Smooth muscle cell (in vitro differentiated cells): ENCODE measurements at regions not wholly inside any gene's neighbourhood (a gene's known extent, or its start where the extent isn't known, plus 50 kb on each side); places are given as distances from the start of the nearest gene placed in this dataset.

Source experiments
- DNase-seq: peaks from one replicate; lab custom pipeline; 2025; ENCODE audit not compliant: unreplicated experiment; lab: John Stamatoyannopoulos, UW
- H2AFZ ChIP-seq: fragments of 200-600 bp; sonication (generic); 2 replicates; pipeline ENCODE4 v1.6.0; 2016; ENCODE audit warnings: antibody characterized with exemption, low read depth, mild to moderate bottlenecking
- H3F3A ChIP-seq: fragments of 200-600 bp; sonication (generic); 2 replicates; pipeline ENCODE4 v1.6.0; 2017; ENCODE audit warnings: antibody characterized with exemption, low read depth
- H3K27ac ChIP-seq: fragments of 200-600 bp; sonication (generic); 2 replicates; pipeline ENCODE4 v1.5.1; 2016; ENCODE audit warnings: low read depth, mild to moderate bottlenecking
- H3K27me3 ChIP-seq: fragments of 200-600 bp; sonication (generic); 2 replicates; pipeline ENCODE4 v1.6.1; 2016; ENCODE audit warnings: low read depth, mild to moderate bottlenecking
- H3K36me3 ChIP-seq: fragments of 200-600 bp; sonication (generic); 2 replicates; pipeline ENCODE4 v1.5.1; 2016; ENCODE audit warnings: low read depth
- H3K4me1 ChIP-seq: fragments of 200-600 bp; sonication (generic); 2 replicates; pipeline ENCODE4 v1.5.1; 2016; ENCODE audit warnings: low read depth
- H3K4me2 ChIP-seq: fragments of 200-600 bp; sonication (generic); 2 replicates; pipeline ENCODE4 v1.6.0; 2016; ENCODE audit warnings: mild to moderate bottlenecking
- H3K4me3 ChIP-seq: fragments of 200-600 bp; sonication (generic); 2 replicates; pipeline ENCODE4 v1.5.1; 2016; ENCODE audit warnings: mild to moderate bottlenecking
- H3K79me2 ChIP-seq: fragments of 200-600 bp; sonication (generic); 2 replicates; pipeline ENCODE4 v1.6.0; 2016; ENCODE audit warnings: low read depth, mild to moderate bottlenecking
- H3K9ac ChIP-seq: fragments of 200-600 bp; sonication (generic); 2 replicates; pipeline ENCODE4 v1.6.0; 2016; ENCODE audit warnings: low read depth
- H3K9me3 ChIP-seq: fragments of 200-600 bp; sonication (generic); replicated peaks from 2 replicates; pipeline ENCODE4 v1.5.1; 2016; ENCODE audit warnings: low read depth
- H4K20me1 ChIP-seq: fragments of 200-600 bp; sonication (generic); 2 replicates; pipeline ENCODE4 v1.6.0; 2016; ENCODE audit warnings: low read depth
- WGBS: methylation state at CpG from one replicate; pipeline ENCODE4 v1.1.7; 2016; ENCODE audit warnings: low lambda C conversion rate; 5-methylcytosine and 5-hydroxymethylcytosine counted together
- TF ChIP-seq, protein P1 (sequence below): fragments of 200-600 bp; sonication (generic); IDR thresholded peaks from 2 replicates; pipeline ENCODE4 v1.5.1; 2017; ENCODE audit warnings: borderline replicate concordance, mild to moderate bottlenecking, antibody characterized with exemption; ENCODE audit not compliant: insufficient read depth, poor library complexity, severe bottlenecking

DNA sequence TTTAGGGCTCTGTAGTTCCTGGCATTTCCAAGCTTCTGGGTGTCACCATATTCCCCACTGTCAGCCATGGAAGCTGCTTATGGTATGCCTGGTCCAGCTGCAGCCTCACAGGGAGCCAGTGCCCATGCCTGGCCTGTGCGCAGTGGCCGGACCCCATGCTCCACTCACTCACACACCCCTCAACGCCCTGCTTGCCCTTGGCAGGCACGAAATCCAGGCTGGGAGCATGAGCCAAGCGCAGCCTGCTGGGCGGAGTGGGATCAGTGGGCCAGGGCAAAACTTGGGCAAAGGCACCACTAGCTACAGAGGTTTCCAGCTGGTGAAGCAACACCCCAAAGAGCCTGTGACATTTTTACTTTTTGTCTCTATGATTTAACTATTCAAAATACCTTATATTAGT is 520.4 kb downstream of the RWDD3 start:
- 89% methylated on average over 6 of the region's 6 CpGs for WGBS
- no peak overlapping the region for H3K4me3 ChIP-seq
- H3K27ac ChIP-seq: no peak overlapping the region

DNA sequence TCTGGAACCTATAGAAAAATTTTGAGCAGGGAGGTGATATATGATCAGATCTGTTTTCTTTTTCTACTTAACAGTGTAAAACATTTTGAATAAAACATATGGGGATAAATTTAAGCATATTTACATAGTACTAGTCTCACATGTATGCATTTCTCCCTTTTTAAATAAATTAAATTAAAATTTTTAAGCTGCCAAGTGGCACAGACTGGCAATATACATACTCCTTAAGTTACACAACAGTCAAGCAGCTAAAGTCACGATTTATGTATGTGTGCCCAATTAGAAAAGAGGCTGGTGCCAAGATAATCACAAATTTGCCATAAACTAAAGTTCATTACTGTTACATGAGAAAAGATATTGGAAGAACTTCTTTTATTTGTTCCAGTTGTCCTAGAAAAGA is 532.0 kb downstream of the RWDD3 start:
- no peak overlapping the region for H3K4me3 ChIP-seq
- TF ChIP-seq, protein P1, sequence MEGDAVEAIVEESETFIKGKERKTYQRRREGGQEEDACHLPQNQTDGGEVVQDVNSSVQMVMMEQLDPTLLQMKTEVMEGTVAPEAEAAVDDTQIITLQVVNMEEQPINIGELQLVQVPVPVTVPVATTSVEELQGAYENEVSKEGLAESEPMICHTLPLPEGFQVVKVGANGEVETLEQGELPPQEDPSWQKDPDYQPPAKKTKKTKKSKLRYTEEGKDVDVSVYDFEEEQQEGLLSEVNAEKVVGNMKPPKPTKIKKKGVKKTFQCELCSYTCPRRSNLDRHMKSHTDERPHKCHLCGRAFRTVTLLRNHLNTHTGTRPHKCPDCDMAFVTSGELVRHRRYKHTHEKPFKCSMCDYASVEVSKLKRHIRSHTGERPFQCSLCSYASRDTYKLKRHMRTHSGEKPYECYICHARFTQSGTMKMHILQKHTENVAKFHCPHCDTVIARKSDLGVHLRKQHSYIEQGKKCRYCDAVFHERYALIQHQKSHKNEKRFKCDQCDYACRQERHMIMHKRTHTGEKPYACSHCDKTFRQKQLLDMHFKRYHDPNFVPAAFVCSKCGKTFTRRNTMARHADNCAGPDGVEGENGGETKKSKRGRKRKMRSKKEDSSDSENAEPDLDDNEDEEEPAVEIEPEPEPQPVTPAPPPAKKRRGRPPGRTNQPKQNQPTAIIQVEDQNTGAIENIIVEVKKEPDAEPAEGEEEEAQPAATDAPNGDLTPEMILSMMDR: no peak
- H3K36me3 ChIP-seq: no peaks in the 10 kb centered on the region
- no peak overlapping the region for H2AFZ ChIP-seq
- no peaks in the 10 kb centered on the region for H4K20me1 ChIP-seq
- H3K27ac ChIP-seq: no peak overlapping the region
- DNase-seq: no peak
- H3K9ac ChIP-seq: no peak overlapping the region
- H3K4me1 ChIP-seq: no peaks in the 10 kb centered on the region
- no peaks in the 10 kb centered on the region for H3K79me2 ChIP-seq
- H3F3A ChIP-seq: no peaks in the 10 kb centered on the region
- H3K9me3 ChIP-seq: no peaks in the 10 kb centered on the region
- H3K4me2 ChIP-seq: no peak overlapping the region
- WGBS: 95% methylated on average over 1 of the region's 1 CpG
- H3K27me3 ChIP-seq: no peaks in the 10 kb centered on the region

More for the DNA sequence above, 520.4 kb downstream of the RWDD3 start:
- H3F3A ChIP-seq: no peaks in the 10 kb centered on the region
- H3K9ac ChIP-seq: no peak overlapping the region
- no peaks in the 10 kb centered on the region for H4K20me1 ChIP-seq
- no peak for DNase-seq
- TF ChIP-seq, protein P1: no peak
- no peaks in the 10 kb centered on the region for H3K27me3 ChIP-seq
- no peaks in the 10 kb centered on the region for H3K4me1 ChIP-seq
- no peaks in the 10 kb centered on the region for H3K9me3 ChIP-seq
- no peaks in the 10 kb centered on the region for H3K79me2 ChIP-seq
- H3K36me3 ChIP-seq: no peaks in the 10 kb centered on the region
- H3K4me2 ChIP-seq: no peak overlapping the region
- no peak overlapping the region for H2AFZ ChIP-seq

DNA sequence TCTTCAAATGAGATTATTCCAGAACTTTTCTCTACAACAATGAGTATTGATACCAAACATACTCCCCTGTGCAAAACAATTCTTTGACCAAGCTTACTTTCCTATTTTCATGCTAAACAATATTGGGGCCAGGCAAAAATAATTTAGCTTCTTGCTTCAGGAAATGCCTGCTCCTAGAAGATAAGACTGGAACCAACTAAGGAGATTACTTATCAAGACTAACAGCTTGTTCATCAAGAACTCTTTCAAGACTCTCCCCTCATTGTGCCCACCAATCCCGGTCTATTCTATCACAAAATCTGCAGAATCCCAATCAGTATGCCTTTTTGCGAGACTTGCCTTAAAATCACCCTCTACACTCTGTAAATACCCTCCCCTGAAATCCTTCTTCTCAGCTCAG is 536.6 kb downstream of the RWDD3 start:
- Histone ChIP-seq H3K9ac (no peak overlapping the region), H3K9me3 (no peaks in the 10 kb centered on the region), H3K27ac (no peak overlapping the region), H3F3A (no peaks in the 10 kb centered on the region), H4K20me1 (no peaks in the 10 kb centered on the region), H3K27me3 (no peaks in the 10 kb centered on the region), H3K4me3 (no peak overlapping the region), H2AFZ (no peak overlapping the region), H3K79me2 (no peaks in the 10 kb centered on the region), H3K4me2 (no peak overlapping the region), H3K36me3 (no peaks in the 10 kb centered on the region), H3K4me1 (no peaks in the 10 kb centered on the region)
- WGBS: 27% methylated on average over 2 of the region's 2 CpGs
- TF ChIP-seq, protein P1: no peak
- DNase-seq: no peak

DNA sequence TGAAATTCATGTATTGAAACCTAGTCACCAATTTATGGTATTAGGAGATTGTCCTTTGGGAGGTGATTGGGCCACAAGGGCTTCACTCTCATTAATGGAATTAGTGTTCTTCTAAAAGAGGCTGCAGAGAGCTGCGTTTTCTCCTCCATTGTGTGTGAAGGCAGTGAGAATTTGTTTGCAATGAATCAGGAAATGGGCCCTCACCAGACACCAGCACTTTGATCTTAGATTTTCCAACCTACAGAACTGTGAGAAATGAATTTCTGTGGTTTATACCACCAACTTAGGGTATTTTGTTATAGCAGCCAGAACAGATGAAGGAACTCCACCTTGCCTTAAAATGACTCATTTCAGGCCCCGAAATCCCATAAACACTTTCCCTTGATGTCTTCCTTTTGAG is 544.2 kb downstream of the RWDD3 start:
- Histone ChIP-seq H3K36me3 (no peaks in the 10 kb centered on the region), H4K20me1 (no peaks in the 10 kb centered on the region), H3F3A (no peaks in the 10 kb centered on the region), H3K27ac (no peak overlapping the region), H3K9me3 (no peaks in the 10 kb centered on the region), H3K9ac (no peak overlapping the region), H3K4me2 (no peak overlapping the region), H3K4me1 (no peaks in the 10 kb centered on the region), H2AFZ (no peak overlapping the region), H3K4me3 (no peak overlapping the region), H3K79me2 (no peaks in the 10 kb centered on the region), H3K27me3 (no peaks in the 10 kb centered on the region)
- TF ChIP-seq, protein P1: no peak
- no peak for DNase-seq
- 69% methylated on average over 2 of the region's 2 CpGs for WGBS
